ENCODE measurements at regions not wholly inside any gene's neighbourhood (a gene's known extent, or its start where the extent isn't known, plus 50 kb on each side); places are given as distances from the start of the nearest gene placed in this dataset.
"Not testable (repeated sequence)": the region's sequence is repeated elsewhere in the genome, so short reads cannot be mapped to it uniquely, and the experiment has no call there.

- not testable (repeated sequence) for DNase-seq (ENCODE audit: low spot score)
Observed at GRCh38 chr5:12131020-12131419, 226.8 kb upstream of the CTNND2 start.

- DNase-seq (ENCODE audit: low spot score), result no peak
Observed at GRCh38 chr5:12125895-12126294, 221.6 kb upstream of the CTNND2 start.

GRCh38 chr5:12119657-12120056 lies 215.4 kb upstream of the CTNND2 start:
- no peak for DNase-seq (ENCODE audit: low spot score)

GRCh38 chr5:12114075-12114474 lies 209.8 kb upstream of the CTNND2 start:
- no peak for DNase-seq (ENCODE audit: low spot score)

- DNase-seq (ENCODE audit: low spot score), result no peak
Observed at GRCh38 chr5:12113062-12113461, 208.8 kb upstream of the CTNND2 start.

GRCh38 chr5:12111261-12111660 lies 207.0 kb upstream of the CTNND2 start:
- no peak for DNase-seq (ENCODE audit: low spot score)

- no peak for DNase-seq (ENCODE audit: low spot score)
Observed at GRCh38 chr5:12110629-12111028, 206.4 kb upstream of the CTNND2 start.

GRCh38 chr5:12109075-12109688 lies 204.9 kb upstream of the CTNND2 start:
- peak; percentile 25 for DNase-seq (ENCODE audit: low spot score)

- DNase-seq (ENCODE audit: low spot score), result no peak
Observed at GRCh38 chr5:12102151-12102550, 197.9 kb upstream of the CTNND2 start.

- no peak for DNase-seq (ENCODE audit: low spot score)
Observed at GRCh38 chr5:12100542-12100941, 196.3 kb upstream of the CTNND2 start.

- no peak for DNase-seq (ENCODE audit: low spot score)
Observed at GRCh38 chr5:12099296-12099695, 195.1 kb upstream of the CTNND2 start.

- no peak for DNase-seq (ENCODE audit: low spot score)
Observed at GRCh38 chr5:12095808-12096281, 191.6 kb upstream of the CTNND2 start.

GRCh38 chr5:12093586-12093985 lies 189.3 kb upstream of the CTNND2 start:
- no peak for DNase-seq (ENCODE audit: low spot score)

GRCh38 chr5:12080761-12081160 lies 176.5 kb upstream of the CTNND2 start:
- DNase-seq (ENCODE audit: low spot score), result no peak

GRCh38 chr5:12078286-12078685 lies 174.0 kb upstream of the CTNND2 start:
- not testable (repeated sequence) for DNase-seq (ENCODE audit: low spot score)

- no peak for DNase-seq (ENCODE audit: low spot score)
Observed at GRCh38 chr5:12073426-12073825, 169.2 kb upstream of the CTNND2 start.

GRCh38 chr5:12072441-12072840 lies 168.2 kb upstream of the CTNND2 start:
- DNase-seq (ENCODE audit: low spot score), result no peak

GRCh38 chr5:12071455-12071854 lies 167.2 kb upstream of the CTNND2 start:
- no peak for DNase-seq (ENCODE audit: low spot score)

GRCh38 chr5:12023614-12024241 lies 119.5 kb upstream of the CTNND2 start:
- no peak for DNase-seq (ENCODE audit: low spot score)

- DNase-seq (ENCODE audit: low spot score), result no peak
Observed at GRCh38 chr5:12022444-12022843, 118.2 kb upstream of the CTNND2 start.

GRCh38 chr5:12019306-12019705 lies 115.1 kb upstream of the CTNND2 start:
- no peak for DNase-seq (ENCODE audit: low spot score)

- DNase-seq (ENCODE audit: low spot score), result no peak
Observed at GRCh38 chr5:12017007-12017406, 112.8 kb upstream of the CTNND2 start.

GRCh38 chr5:12016159-12016746 lies 112.0 kb upstream of the CTNND2 start:
- no peak for DNase-seq (ENCODE audit: low spot score)

Measured in mucosa of gallbladder (tissue), 1 donor.